HL-60 (cell line): ENCODE measurements at regions not wholly inside any gene's neighbourhood (a gene's known extent, or its start where the extent isn't known, plus 50 kb on each side); places are given as distances from the start of the nearest gene placed in this dataset.

ENCODE experiments used
- DNase-seq, 2 experiments: peaks; one replicate each; pipeline ENCODE4 v3.0.0-alpha.2; 2010 to 2020; ENCODE audit warnings: low read depth in 1 of 2, low spot score in 1 of 2
- H3K27ac ChIP-seq: fragments of 250-450 bp; sonication (Bioruptor Pico); replicated peaks from 2 replicates; pipeline ENCODE4 v1.5.1; 2020; ENCODE audit warnings: mild to moderate bottlenecking, moderate library complexity
- H3K27me3 ChIP-seq: fragments of 250-450 bp; sonication (Bioruptor Pico); 2 replicates; pipeline ENCODE4 v1.5.1; 2021; ENCODE audit warnings: mild to moderate bottlenecking, moderate library complexity; ENCODE audit not compliant: insufficient read depth, poor library complexity, severe bottlenecking
- H3K4me3 ChIP-seq: replicated peaks from 2 replicates; pipeline ENCODE4 v1.5.1; 2011; ENCODE audit warnings: mild to moderate bottlenecking, control low read depth, low read length; ENCODE audit not compliant: insufficient read depth
- GABPA ChIP-seq: IDR thresholded peaks from 2 replicates; pipeline ENCODE4 v1.6.1; 2012; ENCODE audit warnings: low read depth
- POLR2AphosphoS5 ChIP-seq: IDR thresholded peaks from 2 replicates; pipeline ENCODE4 v1.6.1; 2012; ENCODE audit warnings: low read depth
- SPI1 ChIP-seq: IDR thresholded peaks from 2 replicates; pipeline ENCODE4 v1.6.1; 2012; ENCODE audit warnings: low read depth, mild to moderate bottlenecking, borderline replicate concordance
- TF ChIP-seq, protein P1 (sequence below): IDR thresholded peaks from one replicate; pipeline ENCODE4 v1.5.1; 2011; ENCODE audit warnings: low read length, control low read depth, inconsistent platforms; ENCODE audit not compliant: insufficient read depth
- TF ChIP-seq, protein P2 (sequence below): IDR thresholded peaks from 2 replicates; pipeline ENCODE4 v1.6.1; 2012; ENCODE audit warnings: low read depth; ENCODE audit not compliant: insufficient replicate concordance

DNA sequence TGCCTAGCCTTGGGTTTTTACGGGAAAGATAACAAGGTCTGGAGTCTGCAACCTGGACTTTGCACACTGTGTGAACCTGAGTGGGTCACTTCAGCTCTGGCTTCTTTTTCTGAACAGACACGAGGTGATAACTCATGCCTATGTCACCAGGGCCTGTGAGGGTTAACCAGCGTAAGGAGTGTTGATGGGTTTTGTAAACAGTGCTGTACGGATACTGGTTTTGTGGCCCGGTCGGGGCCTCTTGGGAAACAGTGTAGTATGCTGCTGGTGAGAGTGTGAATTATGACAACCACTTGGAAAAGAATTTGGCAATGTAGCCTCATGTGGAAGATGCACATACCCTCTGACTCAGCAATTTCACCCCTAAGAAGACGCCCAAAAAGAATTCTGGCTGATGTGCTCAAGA lies 266.8 kb downstream of the MN1 start:
- no peak for DNase-seq
- TF ChIP-seq POLR2AphosphoS5: no peak
- TF ChIP-seq, protein P1, sequence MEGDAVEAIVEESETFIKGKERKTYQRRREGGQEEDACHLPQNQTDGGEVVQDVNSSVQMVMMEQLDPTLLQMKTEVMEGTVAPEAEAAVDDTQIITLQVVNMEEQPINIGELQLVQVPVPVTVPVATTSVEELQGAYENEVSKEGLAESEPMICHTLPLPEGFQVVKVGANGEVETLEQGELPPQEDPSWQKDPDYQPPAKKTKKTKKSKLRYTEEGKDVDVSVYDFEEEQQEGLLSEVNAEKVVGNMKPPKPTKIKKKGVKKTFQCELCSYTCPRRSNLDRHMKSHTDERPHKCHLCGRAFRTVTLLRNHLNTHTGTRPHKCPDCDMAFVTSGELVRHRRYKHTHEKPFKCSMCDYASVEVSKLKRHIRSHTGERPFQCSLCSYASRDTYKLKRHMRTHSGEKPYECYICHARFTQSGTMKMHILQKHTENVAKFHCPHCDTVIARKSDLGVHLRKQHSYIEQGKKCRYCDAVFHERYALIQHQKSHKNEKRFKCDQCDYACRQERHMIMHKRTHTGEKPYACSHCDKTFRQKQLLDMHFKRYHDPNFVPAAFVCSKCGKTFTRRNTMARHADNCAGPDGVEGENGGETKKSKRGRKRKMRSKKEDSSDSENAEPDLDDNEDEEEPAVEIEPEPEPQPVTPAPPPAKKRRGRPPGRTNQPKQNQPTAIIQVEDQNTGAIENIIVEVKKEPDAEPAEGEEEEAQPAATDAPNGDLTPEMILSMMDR: no peak
- TF ChIP-seq GABPA: no peak
- TF ChIP-seq SPI1: no peak
- TF ChIP-seq, protein P2, sequence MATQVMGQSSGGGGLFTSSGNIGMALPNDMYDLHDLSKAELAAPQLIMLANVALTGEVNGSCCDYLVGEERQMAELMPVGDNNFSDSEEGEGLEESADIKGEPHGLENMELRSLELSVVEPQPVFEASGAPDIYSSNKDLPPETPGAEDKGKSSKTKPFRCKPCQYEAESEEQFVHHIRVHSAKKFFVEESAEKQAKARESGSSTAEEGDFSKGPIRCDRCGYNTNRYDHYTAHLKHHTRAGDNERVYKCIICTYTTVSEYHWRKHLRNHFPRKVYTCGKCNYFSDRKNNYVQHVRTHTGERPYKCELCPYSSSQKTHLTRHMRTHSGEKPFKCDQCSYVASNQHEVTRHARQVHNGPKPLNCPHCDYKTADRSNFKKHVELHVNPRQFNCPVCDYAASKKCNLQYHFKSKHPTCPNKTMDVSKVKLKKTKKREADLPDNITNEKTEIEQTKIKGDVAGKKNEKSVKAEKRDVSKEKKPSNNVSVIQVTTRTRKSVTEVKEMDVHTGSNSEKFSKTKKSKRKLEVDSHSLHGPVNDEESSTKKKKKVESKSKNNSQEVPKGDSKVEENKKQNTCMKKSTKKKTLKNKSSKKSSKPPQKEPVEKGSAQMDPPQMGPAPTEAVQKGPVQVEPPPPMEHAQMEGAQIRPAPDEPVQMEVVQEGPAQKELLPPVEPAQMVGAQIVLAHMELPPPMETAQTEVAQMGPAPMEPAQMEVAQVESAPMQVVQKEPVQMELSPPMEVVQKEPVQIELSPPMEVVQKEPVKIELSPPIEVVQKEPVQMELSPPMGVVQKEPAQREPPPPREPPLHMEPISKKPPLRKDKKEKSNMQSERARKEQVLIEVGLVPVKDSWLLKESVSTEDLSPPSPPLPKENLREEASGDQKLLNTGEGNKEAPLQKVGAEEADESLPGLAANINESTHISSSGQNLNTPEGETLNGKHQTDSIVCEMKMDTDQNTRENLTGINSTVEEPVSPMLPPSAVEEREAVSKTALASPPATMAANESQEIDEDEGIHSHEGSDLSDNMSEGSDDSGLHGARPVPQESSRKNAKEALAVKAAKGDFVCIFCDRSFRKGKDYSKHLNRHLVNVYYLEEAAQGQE: no peak
- no peaks in the 10 kb centered on the region for H3K27me3 ChIP-seq
- no peak overlapping the region for H3K27ac ChIP-seq
- H3K4me3 ChIP-seq: no peak overlapping the region

DNA sequence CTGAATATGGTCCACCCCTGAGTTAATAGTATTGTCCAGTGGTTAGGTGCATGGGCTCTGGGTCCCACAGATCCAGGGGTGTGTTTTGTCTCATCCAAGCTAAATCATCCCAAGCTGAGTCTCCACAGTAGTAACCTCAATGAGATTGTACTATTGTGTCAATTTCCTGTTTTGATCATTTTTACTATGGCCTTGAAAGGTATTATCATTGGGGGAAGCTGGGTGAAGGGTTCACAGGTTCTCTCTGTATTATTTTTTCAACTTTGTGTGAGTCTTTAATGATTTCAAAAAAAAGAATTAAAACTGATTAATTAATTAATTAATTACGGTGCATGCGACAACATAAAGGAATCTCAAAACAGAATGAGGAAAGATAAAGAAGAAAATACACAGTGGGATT lies 266.1 kb downstream of the MN1 start:
- no peak overlapping the region for H3K27ac ChIP-seq
- DNase-seq: no peak
- TF ChIP-seq POLR2AphosphoS5: no peak
- no peak for TF ChIP-seq SPI1
- TF ChIP-seq, protein P1: no peak
- no peak for TF ChIP-seq GABPA
- TF ChIP-seq, protein P2: no peak
- no peak overlapping the region for H3K4me3 ChIP-seq
- no peaks in the 10 kb centered on the region for H3K27me3 ChIP-seq

DNA sequence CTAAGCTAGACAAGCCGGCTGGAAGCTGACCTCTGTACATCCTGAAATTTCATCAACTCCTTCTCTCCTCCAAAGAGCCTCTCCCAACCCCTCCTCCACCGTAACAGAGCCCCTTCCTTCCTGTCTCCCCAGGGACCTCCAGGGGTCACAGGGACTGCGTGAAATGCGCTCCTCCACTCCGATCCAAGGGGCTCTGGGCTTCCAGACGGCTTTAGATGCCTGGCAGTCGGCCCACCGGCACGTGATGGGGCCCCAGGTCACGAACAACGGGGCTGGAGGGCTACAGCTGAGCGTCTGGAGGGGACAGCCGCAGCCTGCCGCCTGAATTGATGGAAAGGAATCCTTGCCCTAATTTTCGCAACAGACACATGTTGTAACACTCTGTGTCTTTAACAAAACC lies 264.1 kb downstream of the MN1 start:
- no peak for DNase-seq
- H3K4me3 ChIP-seq: no peak overlapping the region
- no peaks in the 10 kb centered on the region for H3K27me3 ChIP-seq
- TF ChIP-seq, protein P2: no peak
- no peak for TF ChIP-seq SPI1
- no peak overlapping the region for H3K27ac ChIP-seq

DNA sequence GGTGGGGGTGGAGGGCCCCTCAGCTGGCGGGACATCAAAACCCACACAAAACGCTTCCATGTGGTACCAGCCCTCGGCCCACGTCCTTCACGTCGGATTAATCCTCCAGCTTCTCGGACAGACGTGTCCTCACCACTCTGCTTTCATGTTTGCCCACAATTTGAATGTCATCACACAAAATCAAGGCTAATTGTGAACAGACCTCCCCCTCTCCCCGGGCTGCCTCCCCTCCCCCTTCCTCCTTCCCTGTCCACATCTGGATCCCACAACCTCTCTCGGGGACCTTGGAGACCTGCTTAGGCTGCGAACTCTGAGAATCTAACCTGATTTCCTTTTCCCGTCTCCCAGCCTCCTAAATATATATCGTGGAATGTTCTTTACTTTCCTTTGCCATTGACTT lies 262.9 kb downstream of the MN1 start:
- Histone ChIP-seq H3K4me3 (no peak overlapping the region), H3K27me3 (no peaks in the 10 kb centered on the region), H3K27ac (no peak overlapping the region)
- no peak for DNase-seq
- TF ChIP-seq, protein P2: no peak
- no peak for TF ChIP-seq GABPA
- TF ChIP-seq, protein P1: no peak
- no peak for TF ChIP-seq SPI1
- no peak for TF ChIP-seq POLR2AphosphoS5
